ENCODE measurements at regions not wholly inside any gene's neighbourhood (a gene's known extent, or its start where the extent isn't known, plus 50 kb on each side); places are given as distances from the start of the nearest gene placed in this dataset.

- in situ Hi-C loops (cut with MboI; ENCODE audit: low sequenced_read_pairs in 4 of 4): no loop called here
- H3K4me1 ChIP-seq: peaks cover 0 to 12% of the 10 kb centered on the region in 2 donors
- no peak for TF ChIP-seq POLR2A (IDR thresholded peaks at IDR 0.05)
- TF ChIP-seq CTCF (IDR thresholded peaks at IDR 0.05 in 4 of 5, conservative IDR thresholded peaks at IDR 0.05 in 1 of 5): no peak
- DNase-seq (no peak), ATAC-seq (no peak)
- H3K36me3 ChIP-seq: no peaks in the 10 kb centered on the region
- peaks cover 21 to 36% (median 33%) of the 10 kb centered on the region in 3 donors for H3K27me3 ChIP-seq
- H3K4me3 ChIP-seq: peak overlapping the region in 2 of 4 donors; percentile 45 to 53
- intact Hi-C loops (cut with DNase I; ENCODE audit: low total_unique reads): no loop called here
- H3K27ac ChIP-seq: no peak overlapping the region
- H3K9me3 ChIP-seq: no peaks in the 10 kb centered on the region
These were observed 181.2 kb downstream of the TBXT start for GRCh38 chr6:165986311-165986913.

GRCh38 chr6:165985806-165986299, 181.8 kb downstream of the TBXT start:
- no peaks in the 10 kb centered on the region for H3K36me3 ChIP-seq
- H3K9me3 ChIP-seq: no peaks in the 10 kb centered on the region
- no peak for ATAC-seq
- no peak for DNase-seq
- intact Hi-C loops (cut with DNase I; ENCODE audit: low total_unique reads) (no loop called here), in situ Hi-C loops (cut with MboI; ENCODE audit: low sequenced_read_pairs in 4 of 4) (no loop called here)
- no peak overlapping the region for H3K27ac ChIP-seq
- H3K4me1 ChIP-seq: peaks cover 0 to 12% of the 10 kb centered on the region in 2 donors
- H3K4me3 ChIP-seq: peak overlapping the region in 1 of 4 donors; percentile 53
- TF ChIP-seq CTCF (IDR thresholded peaks at IDR 0.05 in 4 of 5, conservative IDR thresholded peaks at IDR 0.05 in 1 of 5): no peak
- no peak for TF ChIP-seq POLR2A (IDR thresholded peaks at IDR 0.05)
- peaks cover 21 to 36% (median 33%) of the 10 kb centered on the region in 3 donors for H3K27me3 ChIP-seq

- Histone ChIP-seq H3K4me1 (peaks cover 0 to 12% of the 10 kb centered on the region in 2 donors), H3K4me3 (peak overlapping the region in 1 of 4 donors; percentile 53), H3K27me3 (peaks cover 21 to 35% (median 33%) of the 10 kb centered on the region in 3 donors), H3K9me3 (no peaks in the 10 kb centered on the region), H3K27ac (no peak overlapping the region), H3K36me3 (no peaks in the 10 kb centered on the region)
- in situ Hi-C loops (cut with MboI; ENCODE audit: low sequenced_read_pairs in 4 of 4): no loop called here
- intact Hi-C loops (cut with DNase I; ENCODE audit: low total_unique reads): no loop called here
- no peak for TF ChIP-seq CTCF (IDR thresholded peaks at IDR 0.05 in 4 of 5, conservative IDR thresholded peaks at IDR 0.05 in 1 of 5)
- TF ChIP-seq POLR2A (IDR thresholded peaks at IDR 0.05): no peak
- DNase-seq (no peak), ATAC-seq (no peak)
These were observed 182.3 kb downstream of the TBXT start for GRCh38 chr6:165985281-165985805.

GRCh38 chr6:165984729-165985275, 182.8 kb downstream of the TBXT start:
- peaks cover 0 to 12% of the 10 kb centered on the region in 2 donors for H3K4me1 ChIP-seq
- no peak overlapping the region for H3K4me3 ChIP-seq
- H3K36me3 ChIP-seq: no peaks in the 10 kb centered on the region
- no peak overlapping the region for H3K27ac ChIP-seq
- H3K9me3 ChIP-seq: no peaks in the 10 kb centered on the region
- TF ChIP-seq CTCF (IDR thresholded peaks at IDR 0.05 in 4 of 5, conservative IDR thresholded peaks at IDR 0.05 in 1 of 5) (no peak), POLR2A (IDR thresholded peaks at IDR 0.05) (no peak)
- ATAC-seq: no peak
- intact Hi-C loops (cut with DNase I; ENCODE audit: low total_unique reads) (no loop called here), in situ Hi-C loops (cut with MboI; ENCODE audit: low sequenced_read_pairs in 4 of 4) (no loop called here)
- H3K27me3 ChIP-seq: peaks cover 19 to 33% (median 30%) of the 10 kb centered on the region in 3 donors
- DNase-seq: no peak

Measured in gastrocnemius medialis (tissue), 4 donors.